Adrenal gland (tissue), 5 donors: ENCODE measurements at regions not wholly inside any gene's neighbourhood (a gene's known extent, or its start where the extent isn't known, plus 50 kb on each side); places are given as distances from the start of the nearest gene placed in this dataset.

ENCODE experiments used
- CTCF ChIP-seq, 6 experiments: fragments of 450-650 bp in 4 of 6; fragments of 200-600 bp in 2 of 6; sonication (generic) in 1 of 6; IDR thresholded peaks; 1 replicate in 5 of 6; 2 replicates in 1 of 6; pipeline versions ENCODE4 v1.5.1 to v1.8.0; 2016 to 2021; ENCODE audit warnings: antibody characterized with exemption in 6 of 6, mild to moderate bottlenecking in 2 of 6, moderate library complexity in 1 of 6
- POLR2A ChIP-seq, 2 donors: fragments of 450-650 bp; IDR thresholded peaks; one replicate each; pipeline ENCODE4 v1.6.1; 2017; ENCODE audit warnings: antibody characterized with exemption in 2 of 2, mild to moderate bottlenecking in 2 of 2, moderate library complexity in 1 of 2
- donor health status: DM: no; HTN: no; CAD: no.

DNA sequence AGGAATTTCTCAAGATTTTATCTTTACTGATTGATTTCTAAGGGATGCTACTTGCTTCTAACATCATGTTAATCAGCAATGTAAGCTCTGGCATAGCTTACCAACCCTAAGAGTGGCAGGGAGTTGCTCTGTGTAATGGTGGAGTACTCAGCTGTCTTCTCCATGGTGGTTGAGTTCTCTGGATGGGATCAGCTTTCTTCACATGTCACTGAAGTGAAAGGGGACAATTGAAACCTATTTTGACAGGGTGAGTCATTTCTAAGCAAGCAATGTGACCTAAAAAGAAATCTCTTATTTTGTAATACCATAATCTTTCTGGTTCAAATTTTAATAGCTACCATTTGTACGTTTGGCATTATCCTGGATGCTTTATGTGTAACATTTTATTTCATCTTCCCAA lies 430.4 kb downstream of the GJA1 start:
- no peak for TF ChIP-seq CTCF (IDR thresholded peaks at IDR 0.05)
- no peak for TF ChIP-seq POLR2A (IDR thresholded peaks at IDR 0.05)
